ENCODE measurements at regions not wholly inside any gene's neighbourhood (a gene's known extent, or its start where the extent isn't known, plus 50 kb on each side); places are given as distances from the start of the nearest gene placed in this dataset.
"Not testable (repeated sequence)": the region's sequence is repeated elsewhere in the genome, so short reads cannot be mapped to it uniquely, and the experiment has no call there.

DNA sequence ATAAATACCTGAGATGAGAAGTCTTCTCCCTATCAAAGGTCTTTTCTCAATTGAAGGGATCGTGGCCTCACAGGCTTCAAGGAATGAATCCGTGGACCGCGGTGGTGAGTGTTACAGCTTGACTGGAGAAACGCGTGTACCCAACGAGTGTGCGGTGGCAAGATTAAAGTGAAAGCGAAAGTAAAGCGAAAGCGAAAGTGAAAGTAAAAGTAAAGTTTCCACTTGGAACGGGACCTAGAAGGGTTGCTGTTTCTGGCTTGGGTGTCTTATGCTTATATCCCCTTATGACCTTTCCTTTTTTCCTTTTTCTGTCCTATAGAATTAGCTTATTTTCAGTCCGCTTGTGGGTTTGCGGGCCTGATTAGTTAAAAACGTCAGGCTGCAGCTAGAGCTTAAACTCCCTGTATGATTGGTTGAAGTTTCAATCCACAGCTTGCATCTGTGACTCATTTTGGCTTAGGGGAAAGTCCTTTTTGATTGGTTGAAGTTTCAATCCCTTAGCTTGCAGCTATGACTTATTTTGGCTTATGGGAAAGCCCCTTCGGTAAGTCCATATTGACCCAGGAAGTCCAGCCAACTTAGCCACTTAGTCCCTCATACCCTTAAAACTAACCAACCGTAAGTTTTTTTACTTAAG, 924.3 kb upstream of the CDH10 start:
- Histone ChIP-seq H3K4me1 (ENCODE audit: control insufficient read depth, insufficient read depth, low read length) (no peaks in the 10 kb centered on the region), H3K36me3 (ENCODE audit: control insufficient read depth, insufficient read depth, low read length, severe bottlenecking) (no peaks in the 10 kb centered on the region), H3K27me3 (replicated peaks; ENCODE audit: control insufficient read depth, insufficient read depth, low read length) (no peaks in the 10 kb centered on the region), H3K4me3 (ENCODE audit: low read length) (no peak overlapping the region), H3K9me3 (ENCODE audit: control insufficient read depth, low read length) (peaks cover 5% of the 10 kb centered on the region), H3K9ac (ENCODE audit: low read length) (no peak overlapping the region)
- no peak for DNase-seq (ENCODE audit: low read depth)

DNA sequence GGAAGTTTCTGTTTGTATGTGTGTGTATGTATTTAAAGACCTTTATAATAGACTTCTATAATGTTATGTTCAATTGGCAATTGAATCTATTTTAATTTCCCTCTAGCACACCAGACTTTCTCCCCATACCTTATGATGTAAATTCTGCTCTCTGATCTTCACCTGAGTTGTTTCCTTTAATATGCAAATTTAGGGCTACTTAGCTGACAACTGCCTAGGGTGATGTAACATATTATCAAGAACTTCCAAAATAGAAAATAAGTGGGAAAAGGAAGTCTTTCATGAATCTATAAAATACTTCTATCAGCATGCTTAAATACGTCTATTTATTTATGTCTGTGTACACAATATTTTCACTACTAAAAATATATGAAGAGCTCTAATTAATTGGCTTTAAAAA, 923.5 kb upstream of the CDH10 start:
- Histone ChIP-seq H3K9me3 (ENCODE audit: control insufficient read depth, low read length) (peaks cover 5% of the 10 kb centered on the region), H3K27me3 (replicated peaks; ENCODE audit: control insufficient read depth, insufficient read depth, low read length) (no peaks in the 10 kb centered on the region), H3K4me3 (ENCODE audit: low read length) (no peak overlapping the region), H3K9ac (ENCODE audit: low read length) (no peak overlapping the region), H3K4me1 (ENCODE audit: control insufficient read depth, insufficient read depth, low read length) (no peaks in the 10 kb centered on the region), H3K36me3 (ENCODE audit: control insufficient read depth, insufficient read depth, low read length, severe bottlenecking) (no peaks in the 10 kb centered on the region)
- no peak for DNase-seq (ENCODE audit: low read depth)

DNA sequence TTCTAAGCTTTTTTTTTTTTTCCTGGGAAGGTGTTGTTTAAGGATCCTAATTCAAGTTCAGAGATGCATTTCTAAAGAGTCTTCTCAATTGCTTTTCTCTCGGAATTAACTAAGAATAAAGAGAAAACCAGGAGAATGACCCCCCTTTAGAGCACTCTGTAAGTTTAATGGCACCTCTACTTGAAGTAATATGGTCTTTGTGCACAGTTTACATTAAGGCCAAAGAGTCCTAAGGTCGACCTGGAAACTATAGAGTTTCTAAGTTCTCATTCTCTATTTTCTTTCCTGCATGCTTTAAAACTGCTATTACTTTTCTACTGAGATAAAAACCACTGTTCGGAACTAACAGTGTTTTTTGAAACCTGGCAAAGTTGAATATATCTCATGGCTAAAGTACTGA, 923.1 kb upstream of the CDH10 start:
- Histone ChIP-seq H3K9ac (ENCODE audit: low read length) (no peak overlapping the region), H3K4me1 (ENCODE audit: control insufficient read depth, insufficient read depth, low read length) (no peaks in the 10 kb centered on the region), H3K4me3 (ENCODE audit: low read length) (no peak overlapping the region), H3K9me3 (ENCODE audit: control insufficient read depth, low read length) (peaks cover 5% of the 10 kb centered on the region), H3K27me3 (replicated peaks; ENCODE audit: control insufficient read depth, insufficient read depth, low read length) (no peaks in the 10 kb centered on the region), H3K36me3 (ENCODE audit: control insufficient read depth, insufficient read depth, low read length, severe bottlenecking) (no peaks in the 10 kb centered on the region)
- DNase-seq (ENCODE audit: low read depth): no peak

DNA sequence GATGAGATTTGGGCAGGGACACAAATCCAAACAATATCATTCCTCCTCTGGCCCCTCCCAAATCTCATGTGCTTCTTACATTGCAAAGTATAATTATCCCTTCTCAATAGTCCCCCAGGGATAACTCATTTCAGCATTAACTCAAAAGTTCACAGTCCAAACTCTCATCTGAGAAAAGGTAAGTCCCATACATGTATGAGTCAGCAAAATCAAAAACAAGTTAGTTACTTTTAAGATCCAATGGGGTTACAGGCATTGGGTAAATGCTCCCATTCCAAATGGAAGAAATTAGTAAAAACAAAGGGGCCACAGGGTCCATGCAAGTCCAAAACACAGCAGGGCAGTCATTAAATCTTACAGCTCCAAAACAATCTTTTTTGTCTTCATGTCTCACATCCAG, 917.9 kb upstream of the CDH10 start:
- Histone ChIP-seq H3K4me3 (ENCODE audit: low read length) (no peak overlapping the region), H3K9ac (ENCODE audit: low read length) (no peak overlapping the region), H3K27me3 (replicated peaks; ENCODE audit: control insufficient read depth, insufficient read depth, low read length) (no peaks in the 10 kb centered on the region), H3K4me1 (ENCODE audit: control insufficient read depth, insufficient read depth, low read length) (no peaks in the 10 kb centered on the region), H3K9me3 (ENCODE audit: control insufficient read depth, low read length) (peaks cover 3% of the 10 kb centered on the region), H3K36me3 (ENCODE audit: control insufficient read depth, insufficient read depth, low read length, severe bottlenecking) (no peaks in the 10 kb centered on the region)
- no peak for DNase-seq (ENCODE audit: low read depth)

DNA sequence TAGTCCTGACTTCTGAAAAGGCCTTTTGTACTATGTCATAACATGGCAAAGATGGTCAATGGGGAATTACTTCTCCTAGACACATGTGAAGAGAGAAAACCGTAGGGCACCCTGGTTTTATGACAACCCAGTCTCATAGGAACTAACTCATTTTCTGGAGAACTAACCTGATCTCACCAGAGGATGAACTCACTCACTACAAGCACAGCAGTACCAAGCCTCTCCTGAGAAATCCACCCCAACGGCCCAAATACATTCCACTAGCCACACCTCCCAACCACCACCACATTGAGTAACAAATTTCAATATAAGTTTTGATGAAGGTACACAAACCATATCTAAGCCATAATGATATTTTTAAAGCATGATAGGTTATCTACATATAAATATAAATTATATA, 909.3 kb upstream of the CDH10 start:
- H3K27me3 ChIP-seq (replicated peaks; ENCODE audit: control insufficient read depth, insufficient read depth, low read length): no peaks in the 10 kb centered on the region
- H3K4me1 ChIP-seq (ENCODE audit: control insufficient read depth, insufficient read depth, low read length): no peaks in the 10 kb centered on the region
- no peaks in the 10 kb centered on the region for H3K9me3 ChIP-seq (ENCODE audit: control insufficient read depth, low read length)
- no peak for DNase-seq (ENCODE audit: low read depth)
- H3K9ac ChIP-seq (ENCODE audit: low read length): no peak overlapping the region
- H3K4me3 ChIP-seq (ENCODE audit: low read length): no peak overlapping the region
- no peaks in the 10 kb centered on the region for H3K36me3 ChIP-seq (ENCODE audit: control insufficient read depth, insufficient read depth, low read length, severe bottlenecking)

DNA sequence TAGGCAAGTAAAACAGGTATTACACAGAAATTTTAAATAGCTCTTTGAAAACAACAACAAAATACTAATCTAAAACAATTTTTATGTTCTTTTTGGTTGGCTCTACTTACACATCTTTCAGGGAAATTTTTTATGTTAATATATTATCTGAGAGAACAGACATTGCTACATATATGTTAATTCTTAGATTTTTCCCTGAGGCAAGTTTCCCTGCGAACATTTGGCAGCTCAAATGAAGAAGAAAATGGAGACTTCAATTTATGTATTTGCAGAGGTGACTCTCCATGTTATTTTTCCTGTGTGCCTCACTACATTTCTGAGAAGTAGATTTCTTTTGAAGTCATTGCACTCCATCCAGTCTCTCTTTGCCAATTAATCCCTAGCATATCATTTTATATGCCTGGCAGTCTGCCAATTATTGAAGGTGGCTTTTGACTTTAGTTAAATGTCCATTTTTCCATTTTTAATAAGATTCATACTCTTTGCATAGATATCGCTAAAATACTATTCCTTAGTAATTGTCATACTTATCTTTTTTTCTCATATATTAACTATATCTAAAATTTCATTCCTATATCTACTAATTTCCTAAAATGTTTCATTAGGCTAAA, 908.2 kb upstream of the CDH10 start:
- no peak overlapping the region for H3K9ac ChIP-seq (ENCODE audit: low read length)

DNA sequence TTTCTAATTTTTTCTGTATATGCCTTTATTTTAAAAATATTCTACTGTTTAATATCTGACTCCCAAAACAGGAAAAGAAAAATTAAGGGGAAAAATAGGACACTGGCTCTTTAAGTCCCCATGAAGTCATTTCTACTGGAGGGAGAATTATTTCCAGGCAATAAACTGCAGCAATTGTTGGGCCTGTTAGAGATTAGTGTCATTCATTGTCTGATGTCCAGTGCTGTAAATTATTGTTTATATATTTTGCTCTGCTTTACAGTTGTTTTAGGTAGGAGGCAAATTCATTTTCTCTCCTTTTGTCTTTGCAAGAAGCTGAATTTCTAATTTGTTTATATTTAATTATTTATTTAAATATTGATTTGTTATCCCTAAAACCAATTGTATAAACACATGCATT, 906.0 kb upstream of the CDH10 start:
- Histone ChIP-seq H3K36me3 (ENCODE audit: control insufficient read depth, insufficient read depth, low read length, severe bottlenecking) (no peaks in the 10 kb centered on the region), H3K27me3 (replicated peaks; ENCODE audit: control insufficient read depth, insufficient read depth, low read length) (no peaks in the 10 kb centered on the region), H3K4me3 (ENCODE audit: low read length) (no peak overlapping the region), H3K9me3 (ENCODE audit: control insufficient read depth, low read length) (no peaks in the 10 kb centered on the region), H3K9ac (ENCODE audit: low read length) (no peak overlapping the region), H3K4me1 (ENCODE audit: control insufficient read depth, insufficient read depth, low read length) (no peaks in the 10 kb centered on the region)
- no peak for DNase-seq (ENCODE audit: low read depth)

More for the DNA sequence above, 908.2 kb upstream of the CDH10 start:
- Histone ChIP-seq H3K9me3 (ENCODE audit: control insufficient read depth, low read length) (no peaks in the 10 kb centered on the region), H3K27me3 (replicated peaks; ENCODE audit: control insufficient read depth, insufficient read depth, low read length) (no peaks in the 10 kb centered on the region), H3K36me3 (ENCODE audit: control insufficient read depth, insufficient read depth, low read length, severe bottlenecking) (no peaks in the 10 kb centered on the region), H3K4me3 (ENCODE audit: low read length) (no peak overlapping the region), H3K4me1 (ENCODE audit: control insufficient read depth, insufficient read depth, low read length) (no peaks in the 10 kb centered on the region)
- DNase-seq (ENCODE audit: low read depth): no peak

DNA sequence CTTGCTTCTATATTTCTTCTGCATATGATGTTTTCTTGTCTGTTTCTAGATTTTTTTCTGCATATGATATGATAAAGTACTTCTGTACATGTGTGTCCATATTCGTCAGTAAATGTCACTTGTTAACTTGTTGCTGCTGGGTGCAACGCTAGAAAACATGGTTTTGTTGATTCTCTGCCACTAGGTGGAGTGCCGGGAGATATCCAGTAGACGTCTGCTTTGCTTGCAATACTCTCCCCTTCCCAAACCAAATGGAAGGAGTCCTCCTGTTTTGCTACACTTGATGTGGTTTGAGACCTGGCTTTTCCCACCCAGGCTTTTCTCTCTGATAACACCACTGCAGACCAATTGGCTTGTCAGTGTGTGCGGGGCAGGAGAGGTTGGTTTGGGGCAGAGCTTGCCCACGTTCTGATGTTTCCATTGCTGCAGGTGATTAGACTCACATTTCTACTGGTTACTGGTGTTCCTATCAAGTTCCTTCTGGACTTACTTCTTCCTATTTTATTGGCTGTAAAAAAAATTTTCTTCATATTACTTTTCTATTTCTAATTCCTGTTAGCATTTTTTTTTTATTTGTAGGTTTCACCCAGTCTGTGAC, 900.0 kb upstream of the CDH10 start:
- Histone ChIP-seq H3K36me3 (ENCODE audit: control insufficient read depth, insufficient read depth, low read length, severe bottlenecking) (no peaks in the 10 kb centered on the region), H3K27me3 (replicated peaks; ENCODE audit: control insufficient read depth, insufficient read depth, low read length) (no peaks in the 10 kb centered on the region), H3K4me1 (ENCODE audit: control insufficient read depth, insufficient read depth, low read length) (no peaks in the 10 kb centered on the region), H3K4me3 (ENCODE audit: low read length) (no peak overlapping the region), H3K9me3 (ENCODE audit: control insufficient read depth, low read length) (no peaks in the 10 kb centered on the region), H3K9ac (ENCODE audit: low read length) (no peak overlapping the region)
- peak; percentile 4 for DNase-seq (ENCODE audit: low read depth)

DNA sequence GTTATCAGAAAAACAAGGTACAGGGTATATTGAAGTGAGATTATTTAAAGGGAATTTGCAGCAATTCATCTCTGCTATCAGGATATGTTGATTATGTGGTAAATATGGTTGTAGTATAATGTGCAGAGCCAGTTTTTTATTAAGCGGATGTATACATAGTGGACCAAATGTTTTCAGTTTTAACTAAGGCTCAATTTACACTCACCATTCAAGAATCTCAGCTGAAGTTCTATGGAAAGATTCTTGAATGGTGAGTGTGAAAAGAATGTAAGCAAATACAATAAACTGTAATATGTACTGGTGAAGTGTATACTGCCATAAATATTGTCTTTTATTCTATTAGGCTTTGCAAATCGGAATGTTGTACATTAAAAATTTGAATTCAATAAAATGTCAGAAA, 895.9 kb upstream of the CDH10 start:
- H3K36me3 ChIP-seq (ENCODE audit: control insufficient read depth, insufficient read depth, low read length, severe bottlenecking): no peaks in the 10 kb centered on the region
- no peaks in the 10 kb centered on the region for H3K4me1 ChIP-seq (ENCODE audit: control insufficient read depth, insufficient read depth, low read length)
- no peaks in the 10 kb centered on the region for H3K27me3 ChIP-seq (replicated peaks; ENCODE audit: control insufficient read depth, insufficient read depth, low read length)
- H3K4me3 ChIP-seq (ENCODE audit: low read length): no peak overlapping the region
- no peaks in the 10 kb centered on the region for H3K9me3 ChIP-seq (ENCODE audit: control insufficient read depth, low read length)
- no peak overlapping the region for H3K9ac ChIP-seq (ENCODE audit: low read length)
- DNase-seq (ENCODE audit: low read depth): no peak

DNA sequence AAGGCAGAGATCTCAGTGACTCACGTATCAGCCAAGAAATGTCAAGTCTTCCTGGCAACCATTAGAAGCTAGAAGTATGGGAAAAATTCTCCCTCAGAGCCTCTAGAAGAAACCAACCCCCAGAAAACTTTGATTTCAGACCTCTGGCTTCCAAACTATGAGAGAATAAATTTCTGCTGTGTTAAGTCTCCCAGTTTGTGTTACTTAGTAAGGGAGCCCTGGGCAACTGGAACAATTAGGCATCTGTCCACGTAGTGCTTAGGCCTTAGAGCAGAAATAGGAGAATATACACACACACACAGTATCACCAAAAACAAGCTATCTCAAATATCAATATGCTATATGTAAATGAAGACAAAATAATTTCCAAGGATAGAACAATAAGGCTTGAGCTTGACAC, 894.8 kb upstream of the CDH10 start:
- H3K4me1 ChIP-seq (ENCODE audit: control insufficient read depth, insufficient read depth, low read length): no peaks in the 10 kb centered on the region
- no peak overlapping the region for H3K4me3 ChIP-seq (ENCODE audit: low read length)
- DNase-seq (ENCODE audit: low read depth): no peak
- no peak overlapping the region for H3K9ac ChIP-seq (ENCODE audit: low read length)
- H3K9me3 ChIP-seq (ENCODE audit: control insufficient read depth, low read length): no peaks in the 10 kb centered on the region
- no peaks in the 10 kb centered on the region for H3K36me3 ChIP-seq (ENCODE audit: control insufficient read depth, insufficient read depth, low read length, severe bottlenecking)
- no peaks in the 10 kb centered on the region for H3K27me3 ChIP-seq (replicated peaks; ENCODE audit: control insufficient read depth, insufficient read depth, low read length)

DNA sequence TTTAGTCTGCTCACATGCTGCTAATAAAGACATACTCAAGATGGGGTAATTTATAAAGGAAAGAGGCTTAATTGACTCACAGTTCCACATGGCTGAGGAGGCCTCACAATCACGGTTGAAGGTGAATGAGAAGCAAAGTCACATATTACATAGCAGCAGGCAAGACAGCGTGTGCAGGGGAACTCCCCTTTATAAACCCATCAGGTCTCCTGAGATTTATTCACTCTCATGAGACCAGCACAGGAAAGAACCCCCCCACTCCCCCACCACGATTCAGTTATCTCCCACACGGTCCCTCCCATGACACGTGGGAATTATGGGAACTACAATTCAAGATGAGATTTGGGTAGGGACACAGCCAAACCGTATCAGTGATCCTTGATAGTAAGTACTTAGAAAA, 891.7 kb upstream of the CDH10 start:
- H3K9me3 ChIP-seq (ENCODE audit: control insufficient read depth, low read length); H3K4me1 ChIP-seq (ENCODE audit: control insufficient read depth, insufficient read depth, low read length); H3K4me3 ChIP-seq (ENCODE audit: low read length); H3K9ac ChIP-seq (ENCODE audit: low read length); DNase-seq (ENCODE audit: low read depth); H3K27me3 ChIP-seq (replicated peaks; ENCODE audit: control insufficient read depth, insufficient read depth, low read length); H3K36me3 ChIP-seq (ENCODE audit: control insufficient read depth, insufficient read depth, low read length, severe bottlenecking): not testable (repeated sequence)

DNA sequence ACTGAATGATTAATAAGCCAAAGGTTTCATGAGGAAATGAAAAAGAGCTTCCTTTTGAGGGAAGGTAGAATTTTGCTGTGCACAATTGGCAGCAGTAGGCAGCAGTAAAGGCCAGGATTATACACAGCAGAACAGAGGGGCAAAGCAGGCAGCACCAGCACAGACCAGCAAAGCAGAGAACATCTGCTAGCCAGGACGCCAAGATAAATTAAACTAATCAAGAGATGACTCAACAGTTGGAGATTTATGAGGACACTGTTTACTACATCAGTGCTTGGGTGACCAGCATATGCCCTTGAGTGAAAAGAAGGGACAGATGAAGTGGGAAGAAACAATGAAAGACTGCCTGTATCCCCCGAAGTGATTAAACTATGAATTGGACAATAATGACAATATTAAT, 871.4 kb upstream of the CDH10 start:
- no peak for DNase-seq (ENCODE audit: low read depth)
- Histone ChIP-seq H3K9me3 (ENCODE audit: control insufficient read depth, low read length) (no peaks in the 10 kb centered on the region), H3K9ac (ENCODE audit: low read length) (no peak overlapping the region), H3K4me3 (ENCODE audit: low read length) (no peak overlapping the region), H3K36me3 (ENCODE audit: control insufficient read depth, insufficient read depth, low read length, severe bottlenecking) (no peaks in the 10 kb centered on the region), H3K4me1 (ENCODE audit: control insufficient read depth, insufficient read depth, low read length) (no peaks in the 10 kb centered on the region), H3K27me3 (replicated peaks; ENCODE audit: control insufficient read depth, insufficient read depth, low read length) (no peaks in the 10 kb centered on the region)
